ENCODE measurements at regions not wholly inside any gene's neighbourhood (a gene's known extent, or its start where the extent isn't known, plus 50 kb on each side); places are given as distances from the start of the nearest gene placed in this dataset.

DNA sequence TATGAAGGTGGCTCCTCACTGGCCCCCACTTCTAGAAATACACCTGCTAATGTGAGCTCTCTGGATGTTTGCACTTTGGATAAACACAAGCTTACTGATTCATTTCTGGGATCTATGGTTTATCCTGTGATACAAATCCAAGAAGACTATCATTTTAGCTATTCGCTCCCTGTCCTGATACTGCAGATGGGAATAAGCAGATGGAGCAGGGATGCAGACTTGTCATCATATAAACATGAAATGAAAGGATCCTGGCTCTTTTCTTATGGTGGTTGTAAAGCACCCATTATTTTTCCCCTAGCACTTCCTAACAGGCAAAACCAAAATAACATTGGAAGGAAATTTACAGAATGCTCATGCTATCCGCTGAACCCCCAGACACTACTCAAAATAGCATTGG, 162.9 kb upstream of the NOCT start:
- no peak overlapping the region for H3K4me3 ChIP-seq (ENCODE audit: low read length)
- TF ChIP-seq, protein P1, sequence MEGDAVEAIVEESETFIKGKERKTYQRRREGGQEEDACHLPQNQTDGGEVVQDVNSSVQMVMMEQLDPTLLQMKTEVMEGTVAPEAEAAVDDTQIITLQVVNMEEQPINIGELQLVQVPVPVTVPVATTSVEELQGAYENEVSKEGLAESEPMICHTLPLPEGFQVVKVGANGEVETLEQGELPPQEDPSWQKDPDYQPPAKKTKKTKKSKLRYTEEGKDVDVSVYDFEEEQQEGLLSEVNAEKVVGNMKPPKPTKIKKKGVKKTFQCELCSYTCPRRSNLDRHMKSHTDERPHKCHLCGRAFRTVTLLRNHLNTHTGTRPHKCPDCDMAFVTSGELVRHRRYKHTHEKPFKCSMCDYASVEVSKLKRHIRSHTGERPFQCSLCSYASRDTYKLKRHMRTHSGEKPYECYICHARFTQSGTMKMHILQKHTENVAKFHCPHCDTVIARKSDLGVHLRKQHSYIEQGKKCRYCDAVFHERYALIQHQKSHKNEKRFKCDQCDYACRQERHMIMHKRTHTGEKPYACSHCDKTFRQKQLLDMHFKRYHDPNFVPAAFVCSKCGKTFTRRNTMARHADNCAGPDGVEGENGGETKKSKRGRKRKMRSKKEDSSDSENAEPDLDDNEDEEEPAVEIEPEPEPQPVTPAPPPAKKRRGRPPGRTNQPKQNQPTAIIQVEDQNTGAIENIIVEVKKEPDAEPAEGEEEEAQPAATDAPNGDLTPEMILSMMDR (conservative IDR thresholded peaks at IDR 0.05; ENCODE audit: low read length) = no peak

DNA sequence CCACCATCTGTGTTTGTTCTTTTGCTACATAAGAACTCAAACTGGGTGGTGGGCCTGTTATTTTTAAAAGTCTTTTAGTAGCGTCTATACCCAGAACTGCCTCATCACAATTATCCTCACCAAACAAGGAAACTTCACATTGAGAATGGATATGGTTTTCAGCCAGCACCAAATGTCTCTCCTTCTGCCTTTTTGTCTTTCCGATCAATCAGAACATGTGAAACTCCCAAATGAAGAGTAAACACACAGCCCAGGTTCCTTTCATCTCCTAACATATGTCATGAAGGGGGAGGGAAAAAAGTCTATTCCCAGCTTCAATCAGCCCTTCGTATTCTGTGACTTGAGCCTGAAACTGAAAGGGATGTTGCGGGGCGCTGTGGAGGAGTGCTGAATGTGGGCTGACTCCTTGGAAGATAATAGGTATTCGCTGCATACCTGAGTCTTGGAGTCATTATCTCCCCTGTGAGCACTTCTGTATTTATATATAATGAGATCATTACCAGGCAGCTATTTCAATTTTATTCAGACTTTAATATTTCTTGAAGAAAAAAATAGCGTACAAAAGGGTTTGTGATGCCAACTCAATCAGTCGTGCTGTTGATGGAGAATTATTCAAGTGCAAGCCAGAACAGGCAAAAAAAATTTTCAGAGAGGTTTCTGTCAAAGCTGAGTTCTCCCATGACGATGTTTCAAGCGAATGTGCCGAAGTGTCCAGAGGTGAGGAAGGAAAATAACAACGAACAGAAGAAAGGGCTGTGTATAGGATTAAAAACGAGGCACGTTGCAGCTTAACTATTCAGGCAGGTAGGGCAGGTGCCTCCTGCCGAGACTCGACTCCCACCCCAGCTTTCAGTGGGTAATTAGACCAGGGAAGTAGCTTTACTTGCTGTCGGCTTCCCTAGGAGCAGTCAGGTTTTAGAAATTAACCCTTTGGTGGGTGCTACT, 163.9 kb upstream of the NOCT start:
- DNase-seq (ENCODE audit: low read depth) = no peak
- no peak overlapping the region for H3K4me3 ChIP-seq (ENCODE audit: low read length)

More for the DNA sequence above, 162.9 kb upstream of the NOCT start:
- DNase-seq (ENCODE audit: low read depth) = no peak

DNA sequence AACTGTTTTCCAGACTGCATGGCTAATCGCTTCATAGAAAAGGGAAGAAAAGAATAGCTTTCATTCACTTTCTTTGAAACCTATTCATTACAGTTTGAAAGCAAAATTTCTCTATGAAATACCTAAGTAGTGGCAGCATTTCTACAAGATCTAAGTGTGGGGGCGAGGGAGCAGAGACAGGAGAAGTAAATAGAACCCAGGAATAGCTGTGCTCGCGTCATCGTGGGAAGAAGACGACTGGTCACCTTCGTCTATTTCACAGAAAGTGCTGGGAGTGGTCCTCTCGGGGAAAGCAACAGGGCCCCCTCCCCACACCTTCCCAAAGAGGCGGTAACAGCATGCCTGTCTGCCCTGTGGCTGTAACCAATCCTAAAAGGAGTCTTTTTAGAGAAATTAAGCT, 169.9 kb upstream of the NOCT start:
- TF ChIP-seq, protein P1 (conservative IDR thresholded peaks at IDR 0.05; ENCODE audit: low read length) = no peak
- DNase-seq (ENCODE audit: low read depth) = no peak

More for the DNA sequence above, 163.9 kb upstream of the NOCT start:
- TF ChIP-seq, protein P1 (conservative IDR thresholded peaks at IDR 0.05; ENCODE audit: low read length) = no peak

DNA sequence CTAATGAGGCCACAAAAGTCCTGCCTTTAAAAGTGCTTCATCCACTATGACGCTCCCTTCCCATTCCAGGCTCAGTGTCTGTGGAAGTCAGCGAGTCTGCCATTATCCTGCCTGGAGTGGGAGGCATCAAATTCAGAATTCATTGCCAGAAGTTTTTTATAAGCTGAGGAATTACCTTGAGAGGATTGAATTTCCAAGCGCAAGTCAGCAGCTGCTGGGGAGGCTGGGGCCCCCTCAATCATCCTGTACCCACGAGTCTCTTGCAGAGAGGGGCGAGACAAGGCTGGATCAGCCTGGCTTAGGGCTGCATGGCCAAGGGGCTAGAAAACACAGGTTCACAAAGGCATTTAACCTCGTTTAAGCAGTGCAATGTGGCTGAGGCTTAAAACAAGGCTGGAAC, 170.5 kb upstream of the NOCT start:
- H3K4me3 ChIP-seq (ENCODE audit: low read length) = no peak overlapping the region
- no peak for DNase-seq (ENCODE audit: low read depth)
- TF ChIP-seq, protein P1 (conservative IDR thresholded peaks at IDR 0.05; ENCODE audit: low read length) = no peak

More for the DNA sequence above, 169.9 kb upstream of the NOCT start:
- no peak overlapping the region for H3K4me3 ChIP-seq (ENCODE audit: low read length)

DNA sequence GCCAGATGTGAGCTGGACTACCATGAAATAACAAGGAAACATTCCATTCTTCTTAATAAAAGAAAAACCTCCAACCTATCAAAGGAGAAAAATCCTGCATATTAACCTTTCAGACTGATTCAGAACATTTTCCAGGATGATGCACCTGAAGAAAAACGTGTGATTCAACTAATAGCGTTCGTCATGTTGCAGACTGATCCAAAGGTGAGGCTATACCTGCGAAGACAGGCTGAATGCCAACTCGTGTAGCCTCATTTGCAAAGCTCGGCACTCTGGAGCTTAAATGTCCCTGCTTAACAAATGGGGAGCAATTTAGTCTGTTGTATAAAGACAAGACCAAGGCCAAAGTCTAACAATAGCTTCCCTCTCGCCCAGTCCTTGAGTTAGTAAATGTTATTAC, 172.0 kb upstream of the NOCT start:
- no peak overlapping the region for H3K4me3 ChIP-seq (ENCODE audit: low read length)

DNA sequence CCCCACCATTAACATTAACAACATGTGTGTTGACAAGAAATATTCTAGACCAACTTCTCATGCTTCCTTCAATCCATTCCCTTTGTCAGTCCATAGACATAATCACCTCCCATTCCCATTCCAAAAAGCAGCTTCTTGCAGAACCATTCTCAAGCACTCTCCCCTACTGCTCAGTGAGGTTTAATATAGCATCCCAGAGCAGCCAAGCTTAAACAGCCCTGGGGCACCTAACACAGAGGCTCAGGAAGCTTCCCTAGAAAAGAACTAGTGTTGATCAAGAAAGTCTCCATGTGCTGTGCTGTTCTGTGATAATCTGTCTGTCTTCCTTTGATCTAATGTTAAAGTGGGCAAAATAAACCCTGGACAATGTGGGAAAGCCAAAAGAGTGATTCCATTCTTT, 174.2 kb upstream of the NOCT start:
- no peak for DNase-seq (ENCODE audit: low read depth)
- no peak overlapping the region for H3K4me3 ChIP-seq (ENCODE audit: low read length)
- TF ChIP-seq, protein P1 (conservative IDR thresholded peaks at IDR 0.05; ENCODE audit: low read length) = no peak

More for the DNA sequence above, 172.0 kb upstream of the NOCT start:
- TF ChIP-seq, protein P1 (conservative IDR thresholded peaks at IDR 0.05; ENCODE audit: low read length) = no peak
- DNase-seq (ENCODE audit: low read depth) = no peak

DNA sequence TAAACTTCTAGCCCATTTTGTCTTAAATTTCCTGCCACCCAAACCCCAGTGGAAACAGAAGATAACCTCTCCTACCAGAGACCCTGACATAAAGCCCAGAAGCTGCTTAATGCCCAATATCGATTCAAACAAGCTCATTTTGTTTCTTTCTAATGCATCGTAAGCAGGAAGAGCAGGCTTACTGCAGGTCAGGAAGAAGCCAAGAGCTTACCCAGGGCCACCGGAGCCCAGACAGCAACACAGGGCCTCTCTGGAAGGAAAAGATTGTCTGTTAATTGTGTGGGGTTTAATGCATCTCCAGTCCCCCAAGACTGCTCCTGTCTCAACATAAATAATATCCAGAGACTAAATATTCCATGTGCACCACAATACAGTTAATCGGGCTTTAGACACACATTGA, 177.3 kb upstream of the NOCT start:
- no peak overlapping the region for H3K4me3 ChIP-seq (ENCODE audit: low read length)
- no peak for DNase-seq (ENCODE audit: low read depth)
- TF ChIP-seq, protein P1 (conservative IDR thresholded peaks at IDR 0.05; ENCODE audit: low read length) = no peak
